ENCODE measurements at regions not wholly inside any gene's neighbourhood (a gene's known extent, or its start where the extent isn't known, plus 50 kb on each side); places are given as distances from the start of the nearest gene placed in this dataset.

GRCh38 chr15:38070778-38071177 lies 136.3 kb downstream of the TMCO5A start:
- peaks cover 42% of the 10 kb centered on the region for H3K4me1 ChIP-seq (ENCODE audit: insufficient read depth)
- TF ChIP-seq CTCF (IDR thresholded peaks at IDR 0.05; ENCODE audit: poor library complexity): no peak
- TF ChIP-seq EZH2 (IDR thresholded peaks at IDR 0.05; ENCODE audit: borderline replicate concordance): no peak
- TF ChIP-seq EZH2phosphoT487 (IDR thresholded peaks at IDR 0.05; ENCODE audit: low read depth, severe bottlenecking, unreplicated experiment): no peak
- no peaks in the 10 kb centered on the region for H3K9me2 ChIP-seq (replicated peaks; ENCODE audit: insufficient read depth)
- H3K27me3 ChIP-seq: no peaks in the 10 kb centered on the region
- 88% methylated on average over 4 of the region's 4 CpGs for WGBS (ENCODE audit: low lambda C conversion rate, missing lambda C conversion rate)
- DNase-seq (ENCODE audit: low spot score): no peak
- H3K36me3 ChIP-seq (replicated peaks; ENCODE audit: insufficient read depth, low read depth): no peaks in the 10 kb centered on the region
- H3K4me3 ChIP-seq: no peak overlapping the region
- no peaks in the 10 kb centered on the region for H4K20me1 ChIP-seq (ENCODE audit: insufficient read depth, poor library complexity, severe bottlenecking)
- H3K4me2 ChIP-seq: no peak overlapping the region
- no peak overlapping the region for H3K27ac ChIP-seq
- H2AFZ ChIP-seq: no peak overlapping the region
- H3K79me2 ChIP-seq: no peaks in the 10 kb centered on the region
- H3K9me3 ChIP-seq (ENCODE audit: low read depth): no peaks in the 10 kb centered on the region

DNA sequence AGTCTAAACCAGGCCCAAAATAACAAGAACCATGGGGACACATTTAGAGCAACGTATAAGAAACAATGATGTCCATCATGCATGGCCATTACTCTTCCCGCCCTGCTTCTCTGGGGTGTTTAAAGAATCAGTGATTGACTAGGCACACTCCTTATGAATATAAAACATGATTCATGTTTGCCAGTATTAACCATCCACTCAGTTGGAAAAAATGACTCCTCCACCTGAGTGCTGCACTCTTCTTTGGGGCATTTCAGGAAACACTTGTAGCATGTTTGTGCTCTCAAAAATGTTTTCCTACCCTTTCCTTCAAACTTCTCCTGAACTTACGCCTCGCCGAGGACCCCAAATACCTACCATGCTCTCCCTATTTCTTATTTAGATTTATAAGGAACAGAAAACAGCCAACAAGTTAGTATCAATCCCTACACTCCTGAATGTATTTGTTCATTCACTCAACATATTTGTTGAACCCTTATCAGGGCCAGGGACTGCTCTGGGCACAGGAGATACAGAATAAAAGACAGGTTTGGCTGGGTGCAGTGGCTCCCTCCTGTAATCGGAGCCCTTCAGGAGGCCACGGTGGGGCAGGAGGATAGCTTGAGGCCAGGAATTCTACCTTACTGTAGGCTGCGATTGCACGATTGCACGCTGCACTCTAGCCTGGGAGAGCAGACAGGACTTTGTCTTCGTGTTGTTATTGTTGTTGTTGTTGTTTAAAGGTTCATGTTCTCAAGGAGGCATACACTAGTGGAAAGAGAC lies 137.0 kb downstream of the TMCO5A start:
- TF ChIP-seq EZH2phosphoT487 (IDR thresholded peaks at IDR 0.05; ENCODE audit: low read depth, severe bottlenecking, unreplicated experiment): no peak
- TF ChIP-seq CTCF (IDR thresholded peaks at IDR 0.05; ENCODE audit: poor library complexity): no peak
- no peak for TF ChIP-seq EZH2 (IDR thresholded peaks at IDR 0.05; ENCODE audit: borderline replicate concordance)
- H4K20me1 ChIP-seq (ENCODE audit: insufficient read depth, poor library complexity, severe bottlenecking): no peaks in the 10 kb centered on the region
- WGBS (ENCODE audit: low lambda C conversion rate, missing lambda C conversion rate): 71% methylated on average over 11 of the region's 11 CpGs
- peaks cover 42% of the 10 kb centered on the region for H3K4me1 ChIP-seq (ENCODE audit: insufficient read depth)
- H3K4me3 ChIP-seq: no peak overlapping the region
- H3K27me3 ChIP-seq: no peaks in the 10 kb centered on the region
- peak overlapping the region; percentile 96 for H3K27ac ChIP-seq
- no peaks in the 10 kb centered on the region for H3K79me2 ChIP-seq
- H3K9me2 ChIP-seq (replicated peaks; ENCODE audit: insufficient read depth): no peaks in the 10 kb centered on the region
- peak overlapping the region; percentile 74 for H3K4me2 ChIP-seq
- no peaks in the 10 kb centered on the region for H3K36me3 ChIP-seq (replicated peaks; ENCODE audit: insufficient read depth, low read depth)
- no peaks in the 10 kb centered on the region for H3K9me3 ChIP-seq (ENCODE audit: low read depth)
- H2AFZ ChIP-seq: no peak overlapping the region
- DNase-seq (ENCODE audit: low spot score): no peak

- no peak for DNase-seq (ENCODE audit: low spot score)
- Histone ChIP-seq H3K27me3 (no peaks in the 10 kb centered on the region), H3K4me3 (peak overlapping the region; percentile 25), H3K27ac (peak overlapping the region; percentile 96), H2AFZ (peak overlapping the region; percentile 85), H3K4me2 (peak overlapping the region; percentile 74), H3K9me3 (ENCODE audit: low read depth) (no peaks in the 10 kb centered on the region), H3K36me3 (replicated peaks; ENCODE audit: insufficient read depth, low read depth) (no peaks in the 10 kb centered on the region), H3K4me1 (ENCODE audit: insufficient read depth) (peaks cover 42% of the 10 kb centered on the region), H3K79me2 (no peaks in the 10 kb centered on the region), H3K9me2 (replicated peaks; ENCODE audit: insufficient read depth) (no peaks in the 10 kb centered on the region), H4K20me1 (ENCODE audit: insufficient read depth, poor library complexity, severe bottlenecking) (no peaks in the 10 kb centered on the region)
- WGBS (ENCODE audit: low lambda C conversion rate, missing lambda C conversion rate): 59% methylated on average over 6 of the region's 6 CpGs
- TF ChIP-seq CTCF (IDR thresholded peaks at IDR 0.05; ENCODE audit: poor library complexity): no peak
- no peak for TF ChIP-seq EZH2phosphoT487 (IDR thresholded peaks at IDR 0.05; ENCODE audit: low read depth, severe bottlenecking, unreplicated experiment)
- TF ChIP-seq EZH2 (IDR thresholded peaks at IDR 0.05; ENCODE audit: borderline replicate concordance): no peak
Observed at GRCh38 chr15:38072007-38072347, 137.5 kb downstream of the TMCO5A start.
